Uterus (tissue), 3 donors: ENCODE measurements at regions not wholly inside any gene's neighbourhood (a gene's known extent, or its start where the extent isn't known, plus 50 kb on each side); places are given as distances from the start of the nearest gene placed in this dataset.

ENCODE experiments used
- DNase-seq, 2 donors: peaks; one replicate each; pipeline ENCODE4 v3.0.0-alpha.2; 2019 to 2020
- H3K27ac ChIP-seq, 2 donors: fragments of 200-600 bp; sonication (generic); 1 replicate in 1 of 2; 2 replicates in 1 of 2; pipeline ENCODE4 v1.5.1; 2016 to 2018
- H3K27me3 ChIP-seq, 2 donors: fragments of 200-600 bp; sonication (generic); one replicate each; pipeline ENCODE4 v1.5.1; 2018 to 2019; ENCODE audit warnings: control low read depth in 1 of 2
- H3K36me3 ChIP-seq, 2 donors: fragments of 200-600 bp; sonication (generic); one replicate each; pipeline ENCODE4 v1.5.1; 2019; ENCODE audit warnings: control low read depth in 1 of 2
- H3K4me1 ChIP-seq, 2 donors: fragments of 200-600 bp; sonication (generic); one replicate each; pipeline ENCODE4 v1.5.1; 2018 to 2019; ENCODE audit warnings: control low read depth in 1 of 2
- H3K4me3 ChIP-seq, 2 donors: fragments of 200-600 bp; sonication (generic); 1 replicate in 1 of 2; 2 replicates in 1 of 2; pipeline ENCODE4 v1.5.1; 2018 to 2019; ENCODE audit warnings: mild to moderate bottlenecking in 1 of 2
- H3K9me3 ChIP-seq, 2 donors: fragments of 200-600 bp; sonication (generic); one replicate each; pipeline ENCODE4 v1.5.1; 2019; ENCODE audit warnings: control low read depth in 1 of 2
- CTCF ChIP-seq, 4 experiments: fragments of 200-600 bp in 2 of 4; fragments of 450-650 bp in 2 of 4; sonication (generic) in 2 of 4; IDR thresholded peaks; one replicate each; pipeline ENCODE4 v1.5.1; 2016 to 2019; ENCODE audit warnings: antibody characterized with exemption in 4 of 4, mild to moderate bottlenecking in 2 of 4, moderate library complexity in 1 of 4
- POLR2A ChIP-seq, 2 donors: fragments of 450-650 bp; IDR thresholded peaks; one replicate each; pipeline ENCODE4 v1.6.1; 2016; ENCODE audit warnings: antibody characterized with exemption in 2 of 2, mild to moderate bottlenecking in 1 of 2, moderate library complexity in 1 of 2
- intact Hi-C: fragments of 100-400 bp; cut with DNase I; formaldehyde crosslinking; loops from one replicate; pipeline ENCODE4 v1.15.1; 2023; ENCODE audit warnings: low total_unique reads
- donor health status: DM: yes; HTN: yes; CAD: no.

GRCh38 chr6:15096894-15097837 lies 148.7 kb upstream of the JARID2 start:
- no peak overlapping the region for H3K4me3 ChIP-seq
- DNase-seq: no peak
- no peak overlapping the region for H3K27ac ChIP-seq
- H3K4me1 ChIP-seq: no peaks in the 10 kb centered on the region
- intact Hi-C loops: no loop called here
- H3K27me3 ChIP-seq: no peaks in the 10 kb centered on the region
- no peaks in the 10 kb centered on the region for H3K36me3 ChIP-seq
- no peaks in the 10 kb centered on the region for H3K9me3 ChIP-seq
- no peak for TF ChIP-seq CTCF (IDR thresholded peaks at IDR 0.05)
- no peak for TF ChIP-seq POLR2A (IDR thresholded peaks at IDR 0.05)

- TF ChIP-seq POLR2A (IDR thresholded peaks at IDR 0.05) (no peak), CTCF (IDR thresholded peaks at IDR 0.05) (no peak)
- no peaks in the 10 kb centered on the region for H3K27me3 ChIP-seq
- H3K36me3 ChIP-seq: no peaks in the 10 kb centered on the region
- no peaks in the 10 kb centered on the region for H3K4me1 ChIP-seq
- peaks cover 0 to 4% of the 10 kb centered on the region in 2 donors for H3K9me3 ChIP-seq
- intact Hi-C loops: no loop called here
- no peak for DNase-seq
- H3K27ac ChIP-seq: no peak overlapping the region
- no peak overlapping the region for H3K4me3 ChIP-seq
Observed at GRCh38 chr6:15101130-15101529, 144.7 kb upstream of the JARID2 start.

GRCh38 chr6:15102241-15102640 lies 143.6 kb upstream of the JARID2 start:
- H3K36me3 ChIP-seq: no peaks in the 10 kb centered on the region
- no peaks in the 10 kb centered on the region for H3K4me1 ChIP-seq
- no peak for TF ChIP-seq POLR2A (IDR thresholded peaks at IDR 0.05)
- no peak for TF ChIP-seq CTCF (IDR thresholded peaks at IDR 0.05)
- H3K27me3 ChIP-seq: no peaks in the 10 kb centered on the region
- H3K4me3 ChIP-seq: no peak overlapping the region
- H3K9me3 ChIP-seq: peaks cover 0 to 4% of the 10 kb centered on the region in 2 donors
- no peak for DNase-seq
- no peak overlapping the region for H3K27ac ChIP-seq
- intact Hi-C loops: no loop called here

GRCh38 chr6:15106958-15107643 lies 138.8 kb upstream of the JARID2 start:
- no peak overlapping the region for H3K27ac ChIP-seq
- H3K4me3 ChIP-seq: no peak overlapping the region
- H3K4me1 ChIP-seq: no peaks in the 10 kb centered on the region
- intact Hi-C loops: no loop called here
- H3K27me3 ChIP-seq: no peaks in the 10 kb centered on the region
- no peaks in the 10 kb centered on the region for H3K36me3 ChIP-seq
- TF ChIP-seq POLR2A (IDR thresholded peaks at IDR 0.05): no peak
- DNase-seq: no peak
- H3K9me3 ChIP-seq: peaks cover 0 to 4% of the 10 kb centered on the region in 2 donors

GRCh38 chr6:15107644-15108382 lies 138.1 kb upstream of the JARID2 start:
- Histone ChIP-seq H3K4me1 (no peaks in the 10 kb centered on the region), H3K27me3 (no peaks in the 10 kb centered on the region), H3K9me3 (peaks cover 0 to 4% of the 10 kb centered on the region in 2 donors), H3K4me3 (no peak overlapping the region), H3K36me3 (no peaks in the 10 kb centered on the region), H3K27ac (no peak overlapping the region)
- no peak for DNase-seq
- TF ChIP-seq POLR2A (IDR thresholded peaks at IDR 0.05): no peak
- no peak for TF ChIP-seq CTCF (IDR thresholded peaks at IDR 0.05)
- intact Hi-C loops: no loop called here
